ENCODE measurements at regions not wholly inside any gene's neighbourhood (a gene's known extent, or its start where the extent isn't known, plus 50 kb on each side); places are given as distances from the start of the nearest gene placed in this dataset.

DNA sequence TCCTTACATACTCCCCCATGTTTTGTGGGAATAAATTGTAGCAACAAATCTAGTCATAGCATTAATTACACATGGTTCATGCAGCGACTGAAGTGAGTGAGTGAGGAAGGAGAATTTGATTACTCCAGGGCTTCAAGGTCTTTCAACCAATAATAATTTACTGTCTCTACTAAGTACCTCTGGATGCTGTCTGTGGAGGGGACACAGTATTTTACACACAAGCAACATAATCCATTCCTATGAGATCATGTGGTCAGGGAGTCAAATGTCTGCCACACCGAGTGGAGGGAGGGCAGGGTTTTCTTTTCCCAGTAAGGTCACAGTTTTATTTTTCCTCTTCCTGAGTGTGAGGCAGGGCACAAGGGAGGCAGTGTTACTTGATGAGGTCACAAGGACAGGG is 334.7 kb upstream of the CELF4 start:
- TF ChIP-seq, protein P1, sequence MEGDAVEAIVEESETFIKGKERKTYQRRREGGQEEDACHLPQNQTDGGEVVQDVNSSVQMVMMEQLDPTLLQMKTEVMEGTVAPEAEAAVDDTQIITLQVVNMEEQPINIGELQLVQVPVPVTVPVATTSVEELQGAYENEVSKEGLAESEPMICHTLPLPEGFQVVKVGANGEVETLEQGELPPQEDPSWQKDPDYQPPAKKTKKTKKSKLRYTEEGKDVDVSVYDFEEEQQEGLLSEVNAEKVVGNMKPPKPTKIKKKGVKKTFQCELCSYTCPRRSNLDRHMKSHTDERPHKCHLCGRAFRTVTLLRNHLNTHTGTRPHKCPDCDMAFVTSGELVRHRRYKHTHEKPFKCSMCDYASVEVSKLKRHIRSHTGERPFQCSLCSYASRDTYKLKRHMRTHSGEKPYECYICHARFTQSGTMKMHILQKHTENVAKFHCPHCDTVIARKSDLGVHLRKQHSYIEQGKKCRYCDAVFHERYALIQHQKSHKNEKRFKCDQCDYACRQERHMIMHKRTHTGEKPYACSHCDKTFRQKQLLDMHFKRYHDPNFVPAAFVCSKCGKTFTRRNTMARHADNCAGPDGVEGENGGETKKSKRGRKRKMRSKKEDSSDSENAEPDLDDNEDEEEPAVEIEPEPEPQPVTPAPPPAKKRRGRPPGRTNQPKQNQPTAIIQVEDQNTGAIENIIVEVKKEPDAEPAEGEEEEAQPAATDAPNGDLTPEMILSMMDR (IDR thresholded peaks at IDR 0.05; ENCODE audit: insufficient read depth, low read length, poor library complexity, severe bottlenecking), result no peak
- no peak for TF ChIP-seq EZH2phosphoT487 (conservative IDR thresholded peaks at IDR 0.05; ENCODE audit: low read length)

Data from SU-DHL-6 (cell line).